GM12892 (cell line): ENCODE measurements at regions not wholly inside any gene's neighbourhood (a gene's known extent, or its start where the extent isn't known, plus 50 kb on each side); places are given as distances from the start of the nearest gene placed in this dataset.

Experiments
- POLR2AphosphoS5 ChIP-seq: IDR thresholded peaks from 2 replicates; pipeline ENCODE4 v1.6.1; 2011; ENCODE audit warnings: low read depth, low read length, control low read depth
- TAF1 ChIP-seq: IDR thresholded peaks from 2 replicates; pipeline ENCODE4 v1.6.1; 2011; ENCODE audit warnings: low read depth, mild to moderate bottlenecking, control low read depth, low read length, borderline replicate concordance

- TF ChIP-seq TAF1 = no peak
- TF ChIP-seq POLR2AphosphoS5 = no peak
Observed at GRCh38 chr5:165631235-165631634, 2125.8 kb downstream of the MAT2B start.
